ENCODE measurements at regions not wholly inside any gene's neighbourhood (a gene's known extent, or its start where the extent isn't known, plus 50 kb on each side); places are given as distances from the start of the nearest gene placed in this dataset.

DNA sequence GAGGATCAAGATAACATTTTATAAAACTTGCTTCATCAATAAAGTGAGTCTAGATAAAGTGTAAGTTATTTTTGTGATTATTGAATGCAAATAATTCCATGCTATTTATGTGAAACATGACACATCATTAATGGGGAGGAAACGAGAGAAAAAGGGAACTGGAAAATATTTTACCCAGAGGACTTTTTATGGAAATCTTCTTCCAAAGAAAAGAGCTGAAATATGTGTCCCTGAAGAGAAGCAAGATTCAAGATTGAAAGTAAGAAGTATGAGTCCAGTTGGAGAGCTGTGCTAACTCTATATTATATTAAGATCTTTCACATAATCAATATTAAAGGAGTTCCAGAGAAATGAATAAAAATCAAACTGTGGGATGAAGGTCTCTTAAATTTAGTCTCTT is 1361.8 kb downstream of the GATA3 start:
- DNase-seq: no peak
- Histone ChIP-seq H3K4me3 (no peak overlapping the region), H3K9me3 (no peaks in the 10 kb centered on the region), H3K4me1 (no peaks in the 10 kb centered on the region), H3K36me3 (no peaks in the 10 kb centered on the region), H3K27ac (no peak overlapping the region), H3K27me3 (no peaks in the 10 kb centered on the region)
- no peak for TF ChIP-seq POLR2A (IDR thresholded peaks at IDR 0.05)
- TF ChIP-seq, protein P1, sequence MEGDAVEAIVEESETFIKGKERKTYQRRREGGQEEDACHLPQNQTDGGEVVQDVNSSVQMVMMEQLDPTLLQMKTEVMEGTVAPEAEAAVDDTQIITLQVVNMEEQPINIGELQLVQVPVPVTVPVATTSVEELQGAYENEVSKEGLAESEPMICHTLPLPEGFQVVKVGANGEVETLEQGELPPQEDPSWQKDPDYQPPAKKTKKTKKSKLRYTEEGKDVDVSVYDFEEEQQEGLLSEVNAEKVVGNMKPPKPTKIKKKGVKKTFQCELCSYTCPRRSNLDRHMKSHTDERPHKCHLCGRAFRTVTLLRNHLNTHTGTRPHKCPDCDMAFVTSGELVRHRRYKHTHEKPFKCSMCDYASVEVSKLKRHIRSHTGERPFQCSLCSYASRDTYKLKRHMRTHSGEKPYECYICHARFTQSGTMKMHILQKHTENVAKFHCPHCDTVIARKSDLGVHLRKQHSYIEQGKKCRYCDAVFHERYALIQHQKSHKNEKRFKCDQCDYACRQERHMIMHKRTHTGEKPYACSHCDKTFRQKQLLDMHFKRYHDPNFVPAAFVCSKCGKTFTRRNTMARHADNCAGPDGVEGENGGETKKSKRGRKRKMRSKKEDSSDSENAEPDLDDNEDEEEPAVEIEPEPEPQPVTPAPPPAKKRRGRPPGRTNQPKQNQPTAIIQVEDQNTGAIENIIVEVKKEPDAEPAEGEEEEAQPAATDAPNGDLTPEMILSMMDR (IDR thresholded peaks at IDR 0.05): no peak

DNA sequence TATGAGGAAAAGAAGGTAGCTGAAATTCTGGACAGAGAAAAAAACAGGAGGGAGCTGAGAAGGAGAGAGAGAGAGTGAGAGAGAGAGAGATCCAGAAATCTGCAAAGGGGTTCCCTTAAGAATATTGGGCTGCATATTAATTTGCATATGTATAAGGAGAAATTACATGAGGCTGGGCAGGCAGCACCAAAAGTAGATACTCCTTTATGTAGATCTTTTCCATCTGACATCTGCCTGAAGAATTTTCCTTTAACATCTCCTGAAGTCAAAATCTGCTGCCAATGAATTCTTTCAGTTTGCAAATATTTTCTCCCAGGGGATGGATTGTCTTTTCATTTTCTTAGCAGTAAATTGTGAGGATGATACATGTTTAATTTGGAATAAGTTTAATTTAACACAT is 1365.3 kb downstream of the GATA3 start:
- no peak overlapping the region for H3K4me3 ChIP-seq

DNA sequence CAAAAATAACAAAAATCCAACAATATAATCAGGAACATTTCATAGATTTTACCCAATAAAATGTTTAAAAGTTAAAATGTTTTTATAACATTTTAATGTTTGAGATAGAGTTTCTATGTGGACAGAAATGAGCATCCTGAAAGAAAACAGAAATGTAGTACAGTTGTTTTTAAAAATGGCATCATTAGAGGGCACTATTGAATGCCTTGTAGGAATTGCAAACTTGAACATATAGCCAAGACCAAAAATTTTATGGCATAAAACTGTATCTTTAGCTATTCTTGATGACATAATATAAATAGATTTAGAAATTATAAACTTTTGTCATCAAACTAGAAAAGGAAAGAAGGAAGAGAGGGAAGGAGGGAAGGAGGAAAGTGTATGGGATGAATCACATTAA is 1372.7 kb downstream of the GATA3 start:
- Histone ChIP-seq H3K9me3 (peaks cover 0 to 9% (median 0%) of the 10 kb centered on the region in 4 donors), H3K27ac (no peak overlapping the region), H3K4me1 (no peaks in the 10 kb centered on the region), H3K36me3 (no peaks in the 10 kb centered on the region), H3K4me3 (no peak overlapping the region), H3K27me3 (no peaks in the 10 kb centered on the region)
- TF ChIP-seq POLR2A (IDR thresholded peaks at IDR 0.05): no peak
- TF ChIP-seq, protein P1 (IDR thresholded peaks at IDR 0.05): no peak
- DNase-seq: no peak

More for the DNA sequence above, 1365.3 kb downstream of the GATA3 start:
- TF ChIP-seq, protein P1 (IDR thresholded peaks at IDR 0.05): no peak
- no peak for TF ChIP-seq POLR2A (IDR thresholded peaks at IDR 0.05)
- no peaks in the 10 kb centered on the region for H3K4me1 ChIP-seq
- no peaks in the 10 kb centered on the region for H3K27me3 ChIP-seq
- no peaks in the 10 kb centered on the region for H3K36me3 ChIP-seq
- H3K27ac ChIP-seq: no peak overlapping the region
- no peak for DNase-seq
- H3K9me3 ChIP-seq: peaks cover 0 to 5% (median 0%) of the 10 kb centered on the region in 4 donors

DNA sequence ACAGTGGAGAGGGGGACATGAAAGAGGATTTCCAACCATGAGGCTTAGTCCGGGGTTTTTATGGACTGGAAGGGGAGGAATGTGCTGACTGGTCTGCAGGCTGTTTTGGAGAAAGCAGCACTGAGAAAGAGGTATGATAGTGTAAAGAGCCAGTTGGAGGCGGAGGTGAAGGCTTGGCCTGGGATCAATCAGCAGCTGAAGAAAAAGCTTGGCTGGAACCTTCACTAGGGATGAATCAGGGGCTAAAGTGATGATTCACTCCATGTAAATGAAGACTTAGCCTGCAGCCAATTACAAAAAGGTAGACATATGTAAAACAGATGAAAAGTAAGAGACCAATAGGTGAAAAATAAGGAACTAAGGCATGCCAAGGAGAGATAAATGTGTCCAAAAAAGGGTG is 1382.6 kb downstream of the GATA3 start:
- Histone ChIP-seq H3K4me1 (no peaks in the 10 kb centered on the region), H3K4me3 (no peak overlapping the region), H3K9me3 (no peaks in the 10 kb centered on the region), H3K27ac (no peak overlapping the region), H3K36me3 (no peaks in the 10 kb centered on the region), H3K27me3 (no peaks in the 10 kb centered on the region)
- no peak for TF ChIP-seq POLR2A (IDR thresholded peaks at IDR 0.05)
- TF ChIP-seq, protein P1 (IDR thresholded peaks at IDR 0.05): no peak
- DNase-seq: no peak

DNA sequence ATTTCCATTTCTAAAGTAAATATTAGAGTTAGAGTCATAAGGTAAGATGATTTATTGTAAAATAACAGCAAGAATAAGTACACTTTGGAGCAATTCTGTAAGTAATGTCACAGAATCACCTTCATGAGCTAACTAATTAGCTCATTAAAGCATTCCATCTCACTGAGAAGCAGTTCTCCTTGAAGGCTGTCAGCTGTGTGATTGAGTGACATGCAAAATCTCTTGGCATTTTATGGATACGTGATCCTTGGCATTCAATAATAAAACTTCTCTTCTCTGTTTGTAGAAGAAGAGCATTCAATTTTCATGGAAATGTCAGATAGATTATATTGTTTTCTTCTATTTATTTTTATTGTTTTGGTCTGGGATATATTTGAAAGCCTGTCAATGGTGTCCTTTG is 1389.3 kb downstream of the GATA3 start:
- Histone ChIP-seq H3K9me3 (no peaks in the 10 kb centered on the region), H3K27me3 (no peaks in the 10 kb centered on the region), H3K27ac (no peak overlapping the region), H3K36me3 (no peaks in the 10 kb centered on the region), H3K4me1 (no peaks in the 10 kb centered on the region), H3K4me3 (no peak overlapping the region)
- TF ChIP-seq, protein P1 (IDR thresholded peaks at IDR 0.05): no peak
- no peak for TF ChIP-seq POLR2A (IDR thresholded peaks at IDR 0.05)
- DNase-seq: no peak

DNA sequence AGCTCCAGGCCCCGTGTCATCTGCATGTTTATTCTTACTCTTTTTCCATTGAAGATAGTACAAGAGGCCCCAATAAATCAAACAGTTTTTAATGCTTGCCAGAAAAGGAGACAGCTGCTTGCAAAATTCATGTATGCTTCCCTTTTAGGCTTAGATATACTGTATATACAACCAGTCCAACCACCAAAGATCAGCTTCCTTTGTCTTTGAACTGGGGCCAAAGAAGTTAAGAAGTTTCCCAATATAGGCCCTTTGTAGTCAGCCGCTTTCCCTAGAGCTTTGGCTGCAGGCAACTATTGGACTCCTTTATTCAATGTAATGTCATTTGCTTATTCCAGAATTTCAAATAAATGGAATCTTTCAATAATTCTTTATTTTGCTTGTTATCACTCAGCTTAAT is 1395.0 kb downstream of the GATA3 start:
- H3K36me3 ChIP-seq: no peaks in the 10 kb centered on the region
- H3K9me3 ChIP-seq: peaks cover 0 to 8% (median 0%) of the 10 kb centered on the region in 4 donors
- no peak overlapping the region for H3K4me3 ChIP-seq
- H3K4me1 ChIP-seq: no peaks in the 10 kb centered on the region
- H3K27me3 ChIP-seq: no peaks in the 10 kb centered on the region
- no peak overlapping the region for H3K27ac ChIP-seq
- no peak for DNase-seq
- no peak for TF ChIP-seq POLR2A (IDR thresholded peaks at IDR 0.05)
- TF ChIP-seq, protein P1 (IDR thresholded peaks at IDR 0.05): no peak
